DND-41 (cell line): ENCODE measurements at regions not wholly inside any gene's neighbourhood (a gene's known extent, or its start where the extent isn't known, plus 50 kb on each side); places are given as distances from the start of the nearest gene placed in this dataset.

Experiments
- CTCF ChIP-seq: IDR thresholded peaks from 2 replicates; pipeline ENCODE4 v1.5.1; 2012; ENCODE audit warnings: borderline replicate concordance, low read length, moderate library complexity, mild to moderate bottlenecking; ENCODE audit not compliant: poor library complexity, severe bottlenecking; ENCODE audit errors: extremely low read depth
- EZH2 ChIP-seq: IDR thresholded peaks from 3 replicates; pipeline ENCODE4 v1.6.1; 2012; ENCODE audit warnings: borderline replicate concordance, low read depth, mild to moderate bottlenecking, moderate library complexity, low read length, inconsistent platforms; ENCODE audit not compliant: severe bottlenecking

DNA sequence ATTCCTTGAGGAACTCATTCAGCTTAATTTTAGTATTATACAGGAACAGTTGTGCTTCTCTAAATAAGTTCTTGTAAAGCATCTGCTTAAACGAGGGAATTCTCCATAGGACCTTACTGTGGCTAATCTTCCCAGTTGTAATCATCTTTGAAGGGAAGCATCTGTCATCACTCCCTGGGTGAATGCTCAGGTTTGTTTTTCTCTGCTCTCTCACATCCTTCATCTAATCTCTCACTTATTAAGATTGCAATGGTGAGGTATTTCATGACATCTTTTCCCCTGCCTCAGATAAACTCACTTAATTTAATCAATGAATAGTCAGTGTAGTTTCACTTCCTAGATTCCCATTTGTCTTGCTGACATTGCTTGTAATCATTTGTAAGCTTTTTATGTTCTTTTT is 121.8 kb upstream of the ADAMTS3 start:
- TF ChIP-seq CTCF (no peak), EZH2 (no peak)
